ENCODE measurements at regions not wholly inside any gene's neighbourhood (a gene's known extent, or its start where the extent isn't known, plus 50 kb on each side); places are given as distances from the start of the nearest gene placed in this dataset.

- no peak for DNase-seq (ENCODE audit: low read depth in 2 of 2)
These were observed 240.6 kb upstream of the NT5C1B start for GRCh38 chr2:18829976-18830375.

DNA sequence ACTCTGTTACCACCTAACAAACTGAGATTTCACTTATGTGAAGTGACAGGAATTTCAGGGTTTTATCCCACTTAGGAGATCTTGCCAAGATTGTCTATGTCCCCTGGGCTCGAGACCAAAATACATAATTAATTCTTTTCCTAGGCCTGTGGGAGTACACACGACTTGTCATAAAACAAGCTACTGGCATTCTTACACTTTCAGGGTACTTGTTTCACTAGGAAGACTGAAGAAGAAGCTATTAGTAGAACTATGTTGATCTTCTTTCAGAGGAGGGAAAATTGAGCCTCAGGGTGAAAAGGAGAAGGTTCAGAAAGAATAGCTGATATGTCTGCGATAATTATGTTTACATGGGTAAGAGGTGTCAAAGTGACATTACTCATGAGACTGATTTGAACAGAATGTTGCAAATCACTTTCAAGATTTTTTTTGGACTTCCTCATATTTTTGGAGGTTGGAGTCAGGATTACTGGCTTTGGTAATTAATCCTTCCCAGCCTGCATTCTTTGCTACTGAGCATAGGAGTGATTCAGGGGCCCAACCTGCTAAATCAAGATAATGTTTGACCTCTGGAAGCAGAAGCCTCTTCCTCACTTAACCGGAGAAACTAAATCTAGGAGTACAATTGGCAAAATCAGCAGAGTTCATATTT is 240.0 kb upstream of the NT5C1B start:
- DNase-seq (ENCODE audit: low read depth in 2 of 2): no peak

DNA sequence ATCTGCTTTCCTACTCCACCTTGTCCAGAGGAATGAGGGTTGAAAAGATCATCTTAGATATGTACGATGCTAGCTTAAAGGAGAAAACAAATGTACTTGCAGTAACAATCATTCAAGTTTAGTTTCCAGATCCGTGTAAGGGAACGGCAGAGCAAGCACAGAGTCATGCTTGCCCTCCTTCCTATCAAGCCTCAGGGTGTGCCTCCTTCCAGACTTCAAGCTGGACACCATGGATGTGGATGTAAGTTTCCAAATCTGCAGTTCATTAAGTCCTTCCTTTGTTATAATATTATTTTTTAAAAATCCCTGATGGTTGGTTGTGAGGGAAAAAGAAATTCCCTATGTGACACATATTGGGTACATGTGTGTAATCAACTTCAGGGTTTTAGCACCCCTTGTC is 238.9 kb upstream of the NT5C1B start:
- no peak for DNase-seq (ENCODE audit: low read depth in 2 of 2)

DNA sequence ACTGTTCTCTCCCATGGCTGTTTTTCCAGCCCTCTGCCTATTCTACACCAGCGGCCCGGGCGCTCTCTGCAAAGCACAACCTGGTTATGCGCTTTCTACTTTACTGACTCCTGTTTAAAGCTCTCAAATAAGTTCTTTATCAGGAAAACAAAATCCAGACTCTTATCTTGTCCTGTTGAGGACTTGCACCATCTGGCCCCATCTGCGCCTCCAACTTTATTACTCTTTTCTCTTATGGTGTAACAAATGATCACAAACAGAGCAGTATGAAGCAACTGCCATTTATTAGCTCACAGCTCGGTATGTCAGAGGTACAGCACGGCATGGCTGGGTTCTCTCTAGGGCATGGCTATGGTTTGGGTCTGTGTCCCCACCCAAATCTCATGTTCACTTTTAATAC is 236.5 kb upstream of the NT5C1B start:
- DNase-seq (ENCODE audit: low read depth in 2 of 2): no peak

GRCh38 chr2:18824915-18825314 is 235.5 kb upstream of the NT5C1B start:
- DNase-seq (ENCODE audit: low read depth in 2 of 2): no peak

DNA sequence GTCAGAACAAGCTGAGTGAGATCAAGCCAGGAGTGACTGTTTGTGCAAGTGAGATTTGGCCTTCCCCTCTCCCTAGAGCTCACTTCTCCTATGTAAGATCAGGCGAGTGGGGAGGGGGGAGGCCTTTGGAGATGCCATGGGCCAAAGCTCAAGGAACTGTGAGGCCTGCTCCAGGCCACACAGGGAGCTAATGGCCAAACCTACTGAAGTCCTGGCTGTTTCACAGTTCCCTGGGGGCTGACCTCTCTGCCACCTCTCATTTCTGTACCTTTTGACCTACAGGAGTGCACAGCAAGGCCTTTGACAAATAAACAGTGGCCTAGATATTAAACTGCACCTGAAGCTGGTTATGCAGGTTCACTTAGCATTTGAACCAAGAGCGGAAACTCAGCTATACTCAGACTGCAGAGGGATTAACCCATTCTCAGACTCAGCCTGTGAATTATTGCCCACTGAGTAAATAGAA is 235.0 kb upstream of the NT5C1B start:
- DNase-seq (ENCODE audit: low read depth in 2 of 2): no peak

DNA sequence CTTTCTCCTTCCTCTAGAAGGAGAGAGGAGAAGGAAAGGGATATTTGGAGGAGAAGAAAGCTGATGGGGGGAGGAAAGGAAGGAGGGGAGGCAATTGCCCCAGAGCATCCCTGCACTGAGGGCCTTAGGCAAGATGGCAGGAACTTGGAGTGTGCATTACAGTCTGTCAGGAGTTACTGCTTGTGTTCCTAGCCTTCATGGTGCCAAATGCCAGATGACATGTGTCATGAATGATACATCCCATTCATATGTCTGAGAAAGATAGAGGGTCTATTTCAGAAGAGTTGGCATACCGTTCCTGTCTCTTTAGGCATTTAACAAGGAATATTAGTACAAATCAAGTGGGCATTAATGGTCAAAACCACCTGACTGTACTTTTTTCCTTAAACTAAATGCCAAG is 232.1 kb upstream of the NT5C1B start:
- DNase-seq (ENCODE audit: low read depth in 2 of 2): no peak

DNA sequence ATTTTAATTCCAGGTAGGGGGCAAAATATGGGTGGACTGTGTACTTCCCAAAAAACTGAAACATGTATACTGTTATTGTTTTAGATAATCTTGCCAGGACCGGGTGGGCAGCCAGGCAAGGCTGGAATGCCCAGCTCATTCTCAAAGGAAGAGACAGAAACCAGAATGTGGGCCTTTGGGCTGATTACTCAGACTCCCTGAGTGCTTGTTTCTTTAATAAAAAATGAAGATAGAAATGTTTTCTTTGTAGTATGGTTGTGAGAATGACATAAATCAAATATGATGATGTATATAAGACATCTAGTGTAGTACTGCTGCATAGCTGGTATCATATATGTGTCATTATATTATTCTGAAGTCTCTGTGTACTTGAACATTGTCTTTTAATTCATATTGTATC is 231.6 kb upstream of the NT5C1B start:
- DNase-seq (ENCODE audit: low read depth in 2 of 2): no peak

- DNase-seq (ENCODE audit: low read depth in 2 of 2): no peak
These were observed 230.2 kb upstream of the NT5C1B start for GRCh38 chr2:18819566-18819965.

GRCh38 chr2:18814387-18814786 is 225.0 kb upstream of the NT5C1B start:
- no peak for DNase-seq (ENCODE audit: low read depth in 2 of 2)

DNA sequence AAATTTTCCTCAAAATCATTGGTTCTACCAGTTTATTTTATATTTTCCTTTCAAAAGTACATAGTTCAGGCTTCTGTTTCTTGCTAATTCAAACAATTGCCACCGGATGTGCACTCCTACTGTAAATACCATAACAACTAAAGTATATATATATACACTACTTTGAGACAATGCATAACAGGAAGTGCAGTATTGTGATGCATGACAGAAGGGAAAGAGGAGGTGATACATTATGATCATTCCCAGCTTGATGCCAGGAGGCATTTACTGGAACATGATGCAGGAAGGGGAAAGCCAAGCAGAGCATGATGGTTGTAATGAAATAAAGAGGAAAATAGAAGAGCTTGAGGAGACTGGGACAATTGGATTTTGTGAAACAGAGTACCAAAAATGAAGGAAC is 215.2 kb upstream of the NT5C1B start:
- DNase-seq (ENCODE audit: low read depth in 2 of 2): no peak

DNA sequence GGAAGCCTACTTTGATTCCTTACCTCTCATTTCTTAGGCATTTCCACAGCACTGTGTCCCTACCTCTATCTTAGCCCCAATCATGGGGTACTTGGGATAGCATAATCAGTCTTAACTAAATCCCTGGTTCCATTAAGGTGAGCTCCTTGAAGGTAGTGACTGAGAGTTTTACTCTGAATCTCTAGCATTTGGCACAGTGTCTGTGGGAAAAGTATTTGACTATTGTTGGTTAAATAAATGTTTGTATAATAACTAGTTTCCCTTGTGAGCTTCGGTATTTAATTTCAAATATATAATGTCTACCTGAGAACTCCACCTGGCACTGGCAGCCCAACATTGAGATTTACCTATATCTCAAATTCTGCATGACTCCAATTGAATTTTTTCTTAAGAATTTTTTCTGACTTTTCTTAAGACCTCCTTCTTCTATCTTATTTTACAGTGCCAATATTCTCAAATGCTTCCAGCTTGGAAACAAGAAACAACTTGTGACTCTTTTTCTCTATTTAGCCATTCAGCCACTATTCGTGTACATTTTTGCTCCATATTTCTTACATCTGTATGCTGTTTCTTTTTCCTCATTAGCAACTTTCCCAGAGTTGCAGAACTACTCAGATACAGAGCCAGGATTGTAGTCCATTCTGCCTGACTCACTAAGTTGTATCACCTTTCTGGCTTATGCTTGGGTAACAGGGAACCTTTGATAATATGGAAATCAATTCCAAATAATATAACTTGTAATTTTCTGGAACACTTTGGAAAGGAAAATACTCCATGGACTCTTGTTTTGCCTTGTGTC is 214.0 kb upstream of the NT5C1B start:
- no peak for DNase-seq (ENCODE audit: low read depth in 2 of 2)

DNA sequence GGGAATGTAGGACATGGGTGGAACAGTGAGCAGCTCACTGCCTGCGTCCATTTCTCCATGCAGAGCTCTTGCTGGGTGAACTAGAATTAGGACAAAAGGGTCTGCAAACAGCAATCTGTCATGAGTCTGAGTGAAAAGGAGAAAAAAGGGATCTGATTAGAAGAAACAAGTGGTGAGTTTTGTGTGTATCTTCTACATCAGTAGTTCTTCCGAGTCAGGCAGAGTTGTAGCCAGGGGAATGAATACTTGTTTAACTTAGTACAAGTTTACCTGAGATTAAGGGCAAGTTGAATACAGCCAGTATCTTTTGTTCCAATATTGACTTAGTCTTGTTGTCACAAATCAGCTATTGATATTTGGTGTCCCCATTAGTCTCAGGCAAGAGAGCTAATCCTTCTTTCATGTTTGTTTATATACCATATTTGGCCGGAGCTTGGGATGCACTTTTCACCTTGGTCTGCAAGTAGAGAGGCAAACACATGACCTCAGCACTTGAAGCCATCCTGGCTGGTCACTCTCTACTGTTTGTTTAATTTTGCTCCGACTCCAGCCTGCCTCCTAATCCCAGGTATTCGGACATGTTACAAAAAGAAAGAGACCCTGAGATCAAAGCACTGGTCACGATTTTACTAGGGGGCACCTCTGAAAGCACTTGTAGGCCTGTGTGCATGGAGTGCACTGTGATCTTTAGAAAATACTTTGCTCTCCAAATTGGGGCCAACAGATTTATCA is 211.0 kb upstream of the NT5C1B start:
- no peak for DNase-seq (ENCODE audit: low read depth in 2 of 2)

DNA sequence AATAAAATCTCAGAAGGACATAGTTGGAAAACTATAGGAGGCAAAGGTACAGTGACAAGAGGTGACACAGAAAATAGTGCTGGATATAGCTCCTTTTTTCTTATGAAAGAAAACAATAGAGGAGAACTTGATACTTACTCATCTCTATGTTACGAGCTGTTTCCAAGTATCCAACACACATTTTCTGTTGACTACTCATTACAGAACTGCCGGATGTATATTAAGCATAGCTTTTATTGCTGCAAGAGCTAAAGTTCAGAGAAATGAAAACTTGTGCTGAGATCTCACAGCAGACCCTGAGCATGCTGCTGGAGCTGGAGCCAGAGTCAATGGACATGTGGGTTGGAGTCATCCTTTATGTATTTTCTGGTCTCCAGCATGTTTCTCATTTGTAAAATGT is 210.0 kb upstream of the NT5C1B start:
- no peak for DNase-seq (ENCODE audit: low read depth in 2 of 2)

DNA sequence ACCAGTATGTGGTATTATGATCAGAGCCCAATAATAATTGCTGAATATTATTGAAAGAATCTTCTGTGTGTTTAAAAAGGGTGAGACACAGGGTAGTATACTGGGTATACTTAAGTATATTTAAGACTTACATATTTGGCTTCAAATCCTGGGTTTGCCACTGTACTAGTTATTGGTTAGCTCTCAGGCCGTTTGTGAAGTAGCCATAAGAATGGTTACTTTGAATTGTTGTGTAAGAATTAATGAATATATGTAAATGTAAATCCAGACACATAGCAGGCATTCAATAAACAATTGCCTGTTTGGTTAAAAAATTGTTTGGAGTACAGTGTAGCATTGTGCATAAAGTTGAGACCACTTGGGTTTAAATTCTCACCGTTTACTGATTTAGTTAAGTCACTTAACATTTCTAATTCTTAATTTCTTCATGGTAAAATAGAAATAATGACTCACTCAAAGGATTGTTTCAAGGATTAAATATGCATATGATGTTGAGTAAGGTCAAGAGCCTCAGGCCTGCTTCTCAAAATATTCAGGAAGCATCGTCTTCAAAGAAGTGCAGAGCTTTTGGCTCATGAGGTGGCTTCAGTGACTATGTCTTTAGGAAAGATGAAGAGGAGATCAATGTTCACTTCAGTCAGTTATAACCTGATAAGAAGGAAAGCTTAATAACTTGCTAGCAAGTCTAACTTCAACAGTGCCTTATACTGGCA is 207.9 kb upstream of the NT5C1B start:
- no peak for DNase-seq (ENCODE audit: low read depth in 2 of 2)

- no peak for DNase-seq (ENCODE audit: low read depth in 2 of 2)
These were observed 206.5 kb upstream of the NT5C1B start for GRCh38 chr2:18795906-18796305.

DNA sequence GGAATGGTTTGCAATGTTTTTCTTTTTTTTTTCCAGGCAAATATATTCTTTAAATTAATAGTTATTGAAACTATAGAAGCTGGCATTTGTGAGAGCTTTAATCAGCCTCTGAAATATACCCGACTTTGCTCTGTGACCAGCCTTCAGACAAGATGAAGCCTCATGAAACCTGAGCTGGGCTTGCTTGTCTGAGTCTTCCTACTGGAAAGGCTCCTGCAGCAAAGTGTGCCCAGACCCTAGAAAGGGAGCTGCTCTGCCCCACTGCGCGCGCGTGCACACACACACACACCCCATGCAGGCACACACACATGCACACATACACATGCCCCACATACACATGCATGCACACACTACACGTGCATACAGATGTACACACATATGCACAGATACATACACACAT is 203.3 kb upstream of the NT5C1B start:
- no peak for DNase-seq (ENCODE audit: low read depth in 2 of 2)

DNA sequence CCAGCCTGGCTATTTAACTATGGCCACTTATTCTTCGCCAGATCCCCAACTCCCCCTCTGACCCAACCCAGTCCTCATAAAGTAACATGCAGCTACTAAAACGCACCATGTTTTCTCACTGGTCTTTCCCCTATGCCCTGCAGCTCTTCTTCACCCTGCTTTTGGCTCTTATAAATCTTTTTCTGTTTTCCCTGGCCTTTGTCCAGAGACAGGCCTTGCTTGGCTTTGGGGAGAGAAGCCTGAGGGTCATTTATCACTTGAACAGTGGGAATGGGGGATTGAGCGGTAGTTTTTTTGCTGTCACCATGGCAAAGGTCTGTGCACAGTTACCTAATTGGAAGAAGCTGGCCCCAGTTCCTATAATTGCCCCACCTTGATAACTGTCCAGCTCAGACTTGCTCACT is 202.9 kb upstream of the NT5C1B start:
- DNase-seq (ENCODE audit: low read depth in 2 of 2): no peak

GRCh38 chr2:18791172-18791797 is 201.9 kb upstream of the NT5C1B start:
- DNase-seq (ENCODE audit: low read depth in 2 of 2): no peak

DNA sequence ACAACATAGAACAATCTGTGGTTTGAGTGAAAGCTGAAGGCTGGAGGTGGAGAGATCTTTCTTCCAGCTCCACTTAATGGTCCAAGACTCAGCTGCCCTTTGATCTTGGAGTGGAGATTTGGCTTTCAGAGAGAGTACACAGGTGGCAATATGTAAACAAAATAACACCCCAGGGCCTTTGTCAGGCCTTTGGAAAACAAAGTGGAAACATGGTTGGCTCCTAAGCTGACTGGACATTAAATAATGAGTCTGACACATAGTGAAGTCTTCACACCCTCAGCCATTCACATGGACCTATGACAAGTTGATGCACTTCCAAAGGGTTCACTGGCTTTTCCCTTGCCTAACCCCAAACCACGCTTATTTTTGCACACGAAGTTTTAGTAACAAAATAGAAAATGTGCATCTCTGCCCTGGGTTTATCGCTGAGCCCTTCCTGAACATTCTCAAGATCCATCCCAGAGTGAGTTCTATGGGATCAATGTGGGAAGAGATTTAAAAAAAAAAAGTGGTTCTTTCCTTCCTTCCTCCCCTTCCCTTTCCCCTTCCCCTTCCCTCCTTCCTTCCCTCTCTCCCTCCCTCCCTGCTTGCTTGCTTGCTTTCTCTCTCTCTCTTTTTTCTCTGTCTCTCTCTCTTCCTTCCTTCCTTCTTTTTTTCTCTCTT is 201.3 kb upstream of the NT5C1B start:
- DNase-seq (ENCODE audit: low read depth in 2 of 2): no peak

DNA sequence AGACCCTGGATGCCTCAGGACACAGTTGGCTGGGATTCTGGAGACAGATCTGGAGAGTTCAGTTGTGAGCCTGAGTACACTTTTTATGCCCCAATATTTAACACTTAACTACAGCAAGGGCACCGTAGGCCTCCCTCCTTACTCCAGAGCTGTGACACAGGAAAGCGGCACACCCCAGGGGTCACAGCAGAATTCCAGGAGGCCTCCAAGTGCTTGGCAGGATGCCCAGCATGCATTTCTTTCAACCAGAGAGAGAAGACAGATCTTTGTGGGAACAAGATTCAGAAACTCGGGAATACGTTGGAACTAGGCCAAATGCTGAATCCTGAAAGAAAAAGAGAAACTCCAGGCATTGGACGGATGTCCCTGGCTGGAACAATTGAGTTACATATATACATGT is 199.2 kb upstream of the NT5C1B start:
- no peak for DNase-seq (ENCODE audit: low read depth in 2 of 2)
